Right lobe of liver (tissue), 4 donors: ENCODE measurements at regions not wholly inside any gene's neighbourhood (a gene's known extent, or its start where the extent isn't known, plus 50 kb on each side); places are given as distances from the start of the nearest gene placed in this dataset.

Experiments
- POLR2A ChIP-seq: fragments of 450-650 bp; IDR thresholded peaks from one replicate; pipeline ENCODE4 v1.6.1; 2017; ENCODE audit warnings: antibody characterized with exemption, mild to moderate bottlenecking
- TF ChIP-seq, protein P1 (sequence below), 4 donors: fragments of 200-600 bp in 3 of 4; fragments of 450-650 bp in 1 of 4; IDR thresholded peaks; one replicate each; pipeline versions ENCODE4 v1.5.1 to v1.8.0; 2016 to 2022; ENCODE audit warnings: antibody characterized with exemption in 4 of 4, mild to moderate bottlenecking in 2 of 4
- donor health status: DM: no; HTN: no; CAD: no.
- donor health status: DM: no; HTN: no; CAD: no.
- donor health status: DM: no; HTN: yes; CAD: no.

DNA sequence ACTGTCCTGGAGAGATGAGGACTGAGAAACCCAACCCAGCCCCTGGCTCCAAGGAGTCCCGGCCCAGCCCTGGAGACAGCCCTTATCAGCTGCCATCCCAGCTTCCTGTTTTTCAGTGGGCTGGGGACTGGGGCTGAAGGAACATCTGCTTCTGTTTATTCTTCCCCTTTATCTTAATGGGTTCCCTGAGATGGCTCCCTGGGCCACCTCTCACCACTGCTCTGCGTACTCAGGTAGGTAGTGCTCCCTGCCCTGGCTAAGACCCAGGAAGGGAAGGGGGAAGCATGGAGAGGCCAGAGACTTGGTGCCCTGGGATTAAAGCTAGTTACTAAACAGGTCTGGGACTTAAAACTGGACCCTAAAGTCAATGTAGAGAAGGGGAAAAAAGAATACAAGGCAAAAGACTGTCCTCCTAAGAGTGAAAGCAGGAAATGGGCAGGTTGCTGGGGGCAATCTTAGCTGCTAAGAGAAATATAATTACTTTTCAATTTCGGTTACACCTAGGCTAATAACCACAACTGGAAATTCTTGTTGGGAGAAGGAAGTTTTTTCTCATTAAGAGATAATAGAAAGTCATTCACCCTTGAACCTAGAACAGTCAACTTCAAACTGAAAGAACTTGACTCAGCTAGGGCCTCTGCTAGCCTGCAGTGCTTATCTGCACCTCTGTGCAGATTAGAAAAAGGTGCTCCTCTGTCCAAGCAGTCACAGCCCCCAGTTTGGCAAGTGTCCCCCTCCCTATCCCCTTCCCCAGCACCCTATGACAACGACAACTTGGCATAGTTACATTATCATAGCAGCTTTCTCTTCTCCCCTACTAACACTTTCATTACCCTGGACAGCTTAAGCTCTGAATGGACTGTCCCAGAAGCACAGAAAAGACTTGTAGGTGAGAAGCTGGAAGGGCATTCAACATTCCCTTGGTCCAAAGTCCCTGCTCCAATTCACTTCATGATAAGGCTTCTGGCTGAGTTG, 65.6 kb upstream of the KDM7A start:
- TF ChIP-seq, protein P1, sequence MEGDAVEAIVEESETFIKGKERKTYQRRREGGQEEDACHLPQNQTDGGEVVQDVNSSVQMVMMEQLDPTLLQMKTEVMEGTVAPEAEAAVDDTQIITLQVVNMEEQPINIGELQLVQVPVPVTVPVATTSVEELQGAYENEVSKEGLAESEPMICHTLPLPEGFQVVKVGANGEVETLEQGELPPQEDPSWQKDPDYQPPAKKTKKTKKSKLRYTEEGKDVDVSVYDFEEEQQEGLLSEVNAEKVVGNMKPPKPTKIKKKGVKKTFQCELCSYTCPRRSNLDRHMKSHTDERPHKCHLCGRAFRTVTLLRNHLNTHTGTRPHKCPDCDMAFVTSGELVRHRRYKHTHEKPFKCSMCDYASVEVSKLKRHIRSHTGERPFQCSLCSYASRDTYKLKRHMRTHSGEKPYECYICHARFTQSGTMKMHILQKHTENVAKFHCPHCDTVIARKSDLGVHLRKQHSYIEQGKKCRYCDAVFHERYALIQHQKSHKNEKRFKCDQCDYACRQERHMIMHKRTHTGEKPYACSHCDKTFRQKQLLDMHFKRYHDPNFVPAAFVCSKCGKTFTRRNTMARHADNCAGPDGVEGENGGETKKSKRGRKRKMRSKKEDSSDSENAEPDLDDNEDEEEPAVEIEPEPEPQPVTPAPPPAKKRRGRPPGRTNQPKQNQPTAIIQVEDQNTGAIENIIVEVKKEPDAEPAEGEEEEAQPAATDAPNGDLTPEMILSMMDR (IDR thresholded peaks at IDR 0.05): no peak
- TF ChIP-seq POLR2A: no peak
